HG03442 (cell line): ENCODE measurements at regions not wholly inside any gene's neighbourhood (a gene's known extent, or its start where the extent isn't known, plus 50 kb on each side); places are given as distances from the start of the nearest gene placed in this dataset.

ENCODE experiments used
- ATAC-seq: cut with Tn5 transposase; IDR thresholded peaks from one replicate; pipeline ENCODE4 v1.9.1; 2021; ENCODE audit warnings: mild to moderate bottlenecking, moderate library complexity; ENCODE audit not compliant: unreplicated experiment

DNA sequence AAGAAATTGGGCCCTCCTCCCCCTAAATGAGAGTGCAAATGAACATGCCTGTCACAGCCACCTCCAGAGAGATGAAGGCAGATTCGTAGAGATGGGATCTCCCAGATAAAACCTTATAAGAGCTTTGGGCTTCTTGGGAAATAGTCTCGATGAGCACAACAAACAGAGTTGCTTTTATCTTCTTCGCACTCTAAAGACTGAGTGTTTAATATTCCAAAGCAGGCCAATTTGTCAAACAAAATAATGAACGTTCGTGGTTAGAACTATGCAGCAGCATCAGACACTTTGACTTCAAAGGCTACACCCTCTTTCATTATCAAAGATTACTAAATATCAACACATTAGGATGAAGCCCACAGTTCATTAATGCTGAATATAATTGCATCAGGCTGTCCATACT, 256.2 kb downstream of the SKIDA1 start:
- ATAC-seq, result no peak

DNA sequence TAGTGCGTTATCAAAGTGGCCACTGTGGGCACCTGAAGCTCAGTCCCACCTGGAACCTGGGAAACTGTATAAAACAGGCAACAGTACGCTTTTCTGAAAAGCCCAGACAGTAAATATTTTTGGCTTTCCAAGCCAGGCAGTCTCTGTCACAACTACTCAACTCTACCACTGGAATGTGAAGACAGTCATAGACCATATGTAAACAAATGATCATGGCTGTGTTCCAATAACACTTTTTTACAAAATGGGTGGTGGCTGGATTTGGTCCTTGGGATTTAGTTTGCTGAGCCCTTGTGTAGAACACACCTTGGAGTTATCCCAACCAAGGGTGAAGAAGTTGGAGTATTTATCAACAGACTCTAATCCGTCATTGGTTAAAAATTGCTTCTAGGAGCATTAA, 259.9 kb downstream of the SKIDA1 start:
- no peak for ATAC-seq

DNA sequence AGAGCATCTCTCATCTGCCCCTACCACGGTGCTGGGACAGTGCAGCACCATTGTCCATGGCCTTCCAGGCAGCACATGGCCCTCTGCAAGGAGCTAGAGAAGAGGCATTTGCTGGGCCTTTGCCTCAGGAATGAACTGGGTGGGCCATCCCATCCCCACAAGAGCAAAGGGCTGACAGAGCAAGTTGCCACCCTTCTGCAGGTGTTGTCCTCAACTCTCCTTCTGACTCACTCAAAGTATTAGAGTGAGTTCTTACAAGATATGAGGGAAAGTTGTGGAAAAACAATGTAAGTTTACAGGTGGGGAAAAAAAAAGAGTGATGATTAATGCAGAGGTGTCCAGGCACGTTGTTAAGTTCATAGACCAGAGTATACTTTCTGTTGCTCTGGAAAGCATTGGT, 261.2 kb downstream of the SKIDA1 start:
- no peak for ATAC-seq

DNA sequence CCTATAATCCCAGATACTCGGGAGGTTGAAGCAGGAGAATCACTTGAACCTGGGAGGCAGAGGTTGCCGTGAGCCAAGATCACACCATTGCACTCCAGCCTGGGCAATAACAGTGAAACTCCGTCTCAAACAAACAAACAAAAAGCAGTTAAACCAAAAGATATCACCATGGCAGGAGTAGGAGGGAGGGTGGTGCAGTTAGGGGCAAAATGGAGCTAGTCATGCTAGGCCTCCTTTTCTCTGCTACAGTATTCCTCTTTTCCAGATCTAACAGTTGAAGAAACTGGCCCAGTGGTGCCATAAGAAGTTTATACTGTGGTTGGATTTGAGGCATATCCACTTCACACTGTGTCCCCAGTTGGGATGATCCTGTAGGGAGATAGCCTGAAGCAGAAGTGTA, 261.6 kb downstream of the SKIDA1 start:
- ATAC-seq, result no peak

DNA sequence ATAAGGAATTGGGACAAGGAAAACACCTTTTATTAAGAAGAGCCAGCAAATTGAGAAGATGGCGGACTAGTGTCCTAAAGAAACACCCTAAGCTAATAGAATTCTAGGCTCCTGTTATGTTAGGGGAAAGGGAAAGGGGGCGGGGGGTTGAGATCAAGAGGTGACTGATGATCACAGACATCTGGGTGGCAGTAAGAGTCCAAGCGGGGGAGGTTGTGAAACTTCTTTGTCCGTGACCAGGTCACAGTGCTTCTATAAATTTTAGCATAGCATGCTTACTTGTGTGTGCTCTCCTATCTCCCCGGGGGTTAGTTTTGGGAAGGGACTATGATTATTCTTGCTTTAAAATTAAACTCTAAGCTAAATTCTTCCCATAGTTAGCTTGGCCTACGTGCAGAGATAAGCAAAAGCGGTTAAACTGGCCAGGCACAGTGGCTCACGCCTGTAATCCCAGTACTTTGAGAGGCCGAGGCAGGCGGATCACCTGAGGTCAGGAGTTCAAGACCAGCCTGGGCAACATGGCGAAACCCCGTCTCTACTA, 262.1 kb downstream of the SKIDA1 start:
- no peak for ATAC-seq

DNA sequence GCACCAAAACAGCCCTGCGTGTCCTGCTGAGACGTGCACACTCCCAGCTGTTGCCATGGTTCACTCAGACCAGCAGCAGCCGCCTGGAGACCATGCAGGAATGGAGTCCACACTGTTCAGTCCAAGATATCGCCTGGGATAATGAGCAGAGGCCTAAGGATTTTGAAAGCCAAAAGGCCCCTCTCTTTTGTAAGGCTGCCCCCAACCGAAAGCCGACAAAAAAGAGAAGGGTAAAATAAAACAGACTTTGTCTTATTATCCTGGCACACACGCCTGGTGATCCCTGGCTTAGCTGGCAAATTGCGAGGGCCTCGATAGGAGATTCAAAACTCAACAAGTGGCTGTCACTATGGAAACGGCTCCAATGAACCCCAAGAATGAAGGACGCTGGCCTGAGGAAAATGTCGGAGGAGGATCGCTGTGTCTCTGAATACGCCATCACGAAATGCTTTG, 263.6 kb downstream of the SKIDA1 start:
- ATAC-seq, result no peak

DNA sequence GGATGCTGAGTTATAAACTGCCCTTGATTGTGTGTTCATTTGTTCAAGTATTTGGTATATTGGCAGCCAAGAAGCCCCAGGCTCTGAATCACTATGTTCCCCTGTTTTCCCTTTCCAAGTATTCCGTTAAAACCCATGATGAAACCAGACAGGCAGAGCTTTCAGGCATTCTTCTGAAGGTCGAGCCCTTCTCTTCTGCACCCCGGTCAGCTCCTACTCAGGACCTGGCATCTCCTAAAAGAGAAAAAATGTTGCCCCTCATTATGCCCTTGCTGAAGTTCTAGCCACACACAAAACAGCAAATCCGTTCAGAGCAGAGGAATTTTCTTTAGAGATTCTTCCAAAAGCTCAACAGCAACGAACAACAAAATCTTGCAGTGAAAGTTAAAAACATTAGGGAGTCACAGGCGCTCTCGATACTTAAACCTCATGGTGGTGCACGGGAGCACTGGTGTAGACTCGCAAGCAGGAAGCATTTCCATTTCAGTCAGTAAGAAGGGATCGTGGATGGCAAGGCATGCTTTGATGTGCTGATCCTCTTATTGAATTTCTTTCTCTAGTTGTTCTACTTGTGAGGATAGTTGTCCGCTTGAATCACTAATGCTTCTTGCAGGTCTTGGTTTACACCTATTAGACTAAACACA, 264.9 kb downstream of the SKIDA1 start:
- no peak for ATAC-seq

DNA sequence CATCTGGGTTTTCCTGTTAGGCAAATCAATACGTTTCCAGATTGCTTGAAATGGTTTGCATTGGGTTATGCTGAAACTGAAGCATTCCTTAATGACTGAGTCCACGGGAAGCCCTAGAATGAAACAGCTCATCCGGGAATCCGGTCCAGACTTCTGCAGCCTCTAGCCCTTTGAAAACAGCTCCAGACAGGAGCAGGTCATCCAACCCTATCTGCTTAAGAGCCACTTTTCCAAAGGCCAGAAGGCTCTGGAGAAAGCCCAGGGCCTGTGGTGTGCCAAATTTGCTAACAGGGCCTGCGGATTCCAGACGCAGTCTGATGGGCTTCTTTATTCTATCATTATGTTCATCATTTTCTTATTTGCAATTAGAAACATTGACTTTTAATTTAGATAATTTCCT, 265.4 kb downstream of the SKIDA1 start:
- no peak for ATAC-seq

DNA sequence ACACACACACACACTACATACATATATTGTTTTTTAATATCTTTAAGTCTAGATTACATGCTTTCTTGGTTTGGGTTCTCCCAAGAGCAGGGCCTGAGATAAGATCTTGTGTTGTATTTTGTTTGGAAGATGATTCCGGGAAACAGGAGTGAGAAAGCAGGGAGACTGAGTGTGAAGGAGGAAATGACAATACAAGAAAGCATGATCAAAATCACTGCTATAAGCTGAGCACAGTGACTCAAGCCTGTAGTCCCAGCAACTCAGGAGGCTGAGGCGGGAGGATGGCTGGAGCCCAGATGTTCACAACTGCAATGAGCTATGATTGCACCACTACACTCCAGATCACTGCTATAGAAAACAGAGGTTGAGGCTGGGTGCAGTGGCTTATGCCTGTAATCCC, 267.6 kb downstream of the SKIDA1 start:
- no peak for ATAC-seq

DNA sequence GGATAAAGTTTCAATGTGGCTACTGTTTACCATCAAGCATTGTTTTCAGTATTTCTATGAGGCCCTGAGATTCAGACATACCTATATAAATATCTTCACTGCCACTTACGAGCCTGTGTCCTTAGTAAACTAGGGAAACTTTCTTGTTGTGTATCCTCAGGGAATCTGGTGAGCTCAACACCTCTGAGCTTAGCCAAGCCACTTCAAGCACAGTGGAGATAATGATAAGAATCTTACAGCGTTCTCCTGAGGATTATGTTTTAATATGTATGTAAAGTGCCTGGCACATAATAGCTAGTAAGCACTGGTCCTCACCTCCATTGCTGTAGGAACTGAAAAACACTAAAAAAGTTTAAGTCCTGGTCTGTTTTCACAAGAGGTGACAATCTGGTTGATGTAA, 268.3 kb downstream of the SKIDA1 start:
- ATAC-seq, result no peak

DNA sequence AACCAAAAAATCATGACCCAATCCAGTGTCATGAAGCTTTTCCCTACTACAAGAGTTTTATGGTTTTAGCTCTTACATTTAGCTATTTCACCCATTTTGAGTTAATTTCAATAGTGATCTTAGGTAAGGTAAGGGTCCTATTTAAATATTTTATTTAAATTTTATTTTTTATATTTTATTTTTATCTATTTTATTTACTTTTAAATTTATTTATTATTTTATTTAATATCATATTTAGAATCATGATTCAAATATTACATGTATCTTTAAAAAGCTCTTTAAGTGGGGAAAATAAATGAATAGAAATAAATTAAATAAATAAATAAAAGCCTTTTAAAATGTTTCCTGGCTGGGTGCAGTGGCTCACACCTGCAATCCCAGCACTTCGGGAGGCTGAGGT, 276.0 kb downstream of the SKIDA1 start:
- no peak for ATAC-seq

DNA sequence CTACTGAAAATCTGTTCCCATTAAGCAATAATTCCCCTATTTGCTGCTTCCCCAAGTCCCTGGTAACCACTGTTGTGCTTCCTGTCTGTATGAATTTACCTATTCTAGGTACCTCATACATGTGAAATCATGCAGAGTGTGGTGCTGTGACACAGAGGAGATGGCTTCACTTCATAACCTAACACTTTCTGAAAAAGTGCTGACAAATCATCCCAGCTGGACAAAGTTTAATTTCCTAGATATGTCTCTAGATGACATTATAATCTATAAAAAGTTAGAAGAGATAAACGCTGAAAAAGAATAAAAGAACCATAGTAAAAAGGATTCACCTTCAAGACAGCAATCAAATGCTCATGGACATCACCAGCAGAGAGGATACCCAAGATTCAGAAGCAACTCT, 277.9 kb downstream of the SKIDA1 start:
- no peak for ATAC-seq

DNA sequence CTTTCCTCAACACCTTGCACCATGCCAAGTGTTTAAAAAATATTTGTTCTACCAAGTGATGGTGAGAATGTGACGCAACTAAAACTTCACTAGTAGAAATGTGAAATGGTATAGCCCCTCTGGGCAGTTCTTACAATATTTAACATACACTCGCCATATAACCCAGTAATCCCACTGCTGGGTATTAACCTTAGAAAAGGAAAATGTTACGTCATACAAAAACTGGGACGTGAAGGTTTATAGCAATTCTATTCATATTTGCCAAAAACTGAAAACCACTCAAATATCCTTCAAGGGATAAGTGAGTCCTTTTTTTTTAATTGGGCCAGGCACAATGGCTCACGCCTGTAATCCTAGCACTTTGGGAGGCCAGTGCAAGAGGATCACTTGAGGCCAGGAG, 279.3 kb downstream of the SKIDA1 start:
- ATAC-seq, result no peak

DNA sequence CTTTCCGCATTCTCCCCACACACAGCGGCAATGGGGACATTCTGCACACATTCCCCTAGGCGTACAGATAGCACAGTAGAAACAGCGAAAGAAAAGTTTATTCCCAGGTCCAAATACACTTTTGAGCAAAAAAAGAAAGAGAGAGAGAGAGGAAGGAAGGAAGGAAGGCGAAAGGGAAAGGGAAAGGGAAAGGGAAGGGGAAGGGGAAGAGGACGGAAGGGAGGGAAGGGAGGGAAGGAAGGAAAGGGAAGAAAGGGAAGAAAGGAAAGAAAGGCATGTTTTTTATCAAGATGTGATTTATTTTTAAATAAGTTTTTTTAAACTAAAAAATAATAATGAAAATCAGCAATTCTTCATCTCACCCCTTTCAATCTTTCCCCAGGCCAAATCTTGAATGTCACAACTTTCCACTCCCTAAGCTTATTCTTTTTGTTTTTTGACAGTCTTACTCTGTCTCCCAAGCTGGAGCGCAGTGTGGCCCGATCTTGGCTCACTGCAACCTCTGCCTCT, 281.7 kb downstream of the SKIDA1 start:
- ATAC-seq, result no peak

DNA sequence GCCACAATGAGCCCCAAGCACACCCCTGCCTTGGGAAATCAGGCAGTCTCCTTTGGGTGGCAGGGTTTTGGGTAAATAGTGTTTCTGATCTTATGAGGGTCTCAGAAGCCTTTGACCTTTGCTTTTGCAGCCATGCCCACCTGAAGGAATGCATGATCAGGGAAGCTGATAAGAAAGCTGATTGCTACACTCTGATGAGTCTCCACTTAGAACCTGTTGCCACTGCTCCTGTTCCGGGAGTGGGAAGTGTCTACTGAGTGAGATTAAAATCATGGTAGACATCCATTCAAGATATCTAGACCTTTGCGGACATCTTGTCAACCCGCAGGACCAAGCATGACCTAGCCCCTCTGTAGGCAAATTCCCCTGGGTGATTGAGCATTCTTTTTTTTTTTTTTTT, 282.6 kb downstream of the SKIDA1 start:
- no peak for ATAC-seq

DNA sequence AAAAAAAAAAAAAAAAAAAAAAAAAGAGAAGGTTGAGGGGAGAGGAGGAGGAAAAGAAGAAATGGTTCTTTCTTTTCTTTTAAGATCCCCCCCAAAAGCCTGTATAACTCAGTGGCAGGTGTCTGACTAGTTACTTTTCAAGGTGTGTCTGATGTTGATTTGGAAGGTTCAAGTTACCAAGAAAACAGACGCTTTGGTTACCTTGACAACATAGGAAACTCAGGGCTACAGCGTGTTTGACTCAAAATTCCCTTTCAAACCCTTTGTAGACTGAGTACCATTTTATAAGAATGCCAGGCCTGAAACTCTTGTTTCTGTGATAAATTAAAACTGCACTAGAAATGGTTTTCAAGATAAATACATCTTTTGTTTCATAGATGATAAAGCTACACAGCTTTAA, 286.8 kb downstream of the SKIDA1 start:
- no peak for ATAC-seq

DNA sequence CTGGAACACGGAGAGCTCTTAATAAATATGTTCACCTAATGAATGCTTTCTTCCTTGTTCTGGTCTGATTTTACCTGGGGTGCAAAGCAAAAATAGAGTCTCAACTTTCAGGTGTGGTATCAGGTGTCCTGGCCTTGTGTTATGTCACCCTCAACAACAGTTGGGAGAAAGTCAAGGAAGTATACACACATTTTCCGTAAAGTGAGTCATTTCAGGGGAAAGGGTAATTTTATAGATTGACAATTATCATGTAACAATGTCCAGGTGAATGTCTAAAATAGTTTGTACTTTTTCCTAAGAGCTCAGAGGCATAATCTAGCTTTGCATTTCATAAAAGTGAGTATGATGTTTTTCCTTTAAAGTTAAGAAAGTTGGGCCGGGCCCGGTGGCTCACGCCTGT, 287.4 kb downstream of the SKIDA1 start:
- ATAC-seq, result no peak

DNA sequence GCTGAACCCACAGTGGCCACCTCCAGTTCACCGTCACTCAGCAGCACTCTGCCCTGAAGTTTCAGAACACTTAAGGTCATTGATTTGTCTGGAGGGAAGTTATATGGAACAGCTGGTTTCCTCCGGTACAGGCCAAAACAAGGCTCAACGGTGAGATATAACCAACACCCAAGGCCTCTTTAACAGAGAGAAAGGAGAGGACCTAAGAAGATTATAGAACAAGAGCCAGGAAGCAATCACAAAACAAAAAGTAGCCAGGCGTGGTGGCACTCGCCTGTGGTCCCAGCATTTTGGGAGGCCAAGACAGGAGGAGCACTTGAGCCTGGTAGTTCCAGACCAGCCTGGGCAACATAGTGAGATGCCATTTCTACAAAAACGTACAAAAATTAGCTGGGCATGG, 290.7 kb downstream of the SKIDA1 start:
- no peak for ATAC-seq

DNA sequence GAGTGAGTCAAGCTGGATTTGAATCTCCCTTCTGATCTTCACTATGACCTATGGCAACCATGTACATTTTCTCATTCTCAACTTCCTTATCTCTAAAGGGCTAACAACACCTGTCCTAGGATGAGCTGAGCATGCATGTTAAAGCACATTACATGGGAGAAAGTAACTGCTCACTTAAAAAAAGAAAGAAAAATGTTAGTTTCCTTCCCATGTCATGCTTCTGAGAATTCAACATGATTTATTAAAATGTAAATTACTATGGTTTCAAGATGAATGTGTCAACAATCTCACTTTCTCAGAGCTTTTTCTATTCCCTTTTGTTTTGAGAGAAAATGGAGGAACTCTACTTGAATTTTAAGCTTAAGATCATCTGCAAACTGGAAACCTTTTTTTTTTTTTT, 295.3 kb downstream of the SKIDA1 start:
- no peak for ATAC-seq

DNA sequence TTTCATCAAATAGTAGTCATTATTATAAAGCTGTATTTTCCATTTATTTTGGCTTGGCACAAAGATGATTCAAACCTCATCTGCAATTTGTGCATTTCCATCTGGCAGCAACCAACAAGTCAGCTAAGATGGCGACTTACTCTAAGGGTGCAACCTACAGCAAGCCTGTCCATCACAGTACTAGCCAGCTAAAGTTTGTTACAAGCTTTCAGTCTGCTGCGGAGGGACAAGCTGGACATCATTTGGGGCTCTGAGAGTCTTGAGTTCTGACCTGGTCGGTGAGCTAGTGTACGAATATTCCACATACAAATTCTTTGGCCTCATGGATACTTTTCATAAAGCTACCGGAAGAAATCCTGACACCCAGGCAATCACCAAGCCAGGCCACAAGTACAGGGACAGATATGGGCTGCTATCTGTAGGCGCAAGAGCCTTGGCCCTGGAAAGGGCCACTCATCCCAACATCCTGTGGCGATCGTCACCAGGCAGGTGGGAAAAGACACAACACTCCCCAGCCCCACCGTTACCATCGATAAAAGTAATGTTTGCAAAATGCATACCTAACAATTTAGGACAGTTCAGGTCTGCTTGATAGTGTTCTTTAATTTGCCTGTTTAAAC, 307.6 kb downstream of the SKIDA1 start:
- no peak for ATAC-seq

DNA sequence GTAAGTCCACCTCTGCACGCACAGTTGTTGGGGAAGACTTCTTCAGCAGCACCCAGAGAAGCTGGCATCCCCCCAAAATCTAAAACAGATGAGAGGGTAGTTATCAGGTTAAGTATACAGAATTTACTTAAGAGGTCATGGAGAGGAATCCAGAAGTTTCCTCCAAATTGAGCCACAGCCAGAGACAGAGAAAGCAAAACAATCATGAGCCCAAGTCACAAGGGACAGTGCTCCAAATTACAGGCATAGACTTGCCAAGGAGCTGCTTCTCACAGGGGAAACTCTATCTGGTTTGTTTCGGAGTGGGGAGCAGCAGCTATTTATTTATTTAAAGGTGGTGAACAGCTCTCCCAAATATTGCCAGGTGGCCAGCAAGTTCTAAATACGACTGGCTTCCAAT, 308.4 kb downstream of the SKIDA1 start:
- no peak for ATAC-seq

DNA sequence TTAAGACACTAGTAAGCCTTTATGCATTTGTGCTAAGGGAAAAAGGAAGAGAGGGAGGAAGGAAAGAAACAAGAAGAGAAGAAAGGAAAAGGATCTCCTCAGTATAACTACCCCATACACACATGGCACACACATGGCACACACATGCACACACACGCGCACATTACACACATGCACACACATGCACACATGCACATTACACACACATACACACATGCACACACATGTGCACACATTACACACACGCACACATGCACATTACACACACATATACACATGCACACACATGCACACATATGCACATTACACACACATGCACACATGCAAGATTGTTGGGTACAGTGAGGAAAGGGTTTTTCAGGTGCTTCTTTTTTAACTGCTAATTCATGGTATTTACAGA, 311.2 kb downstream of the SKIDA1 start:
- ATAC-seq, result no peak

DNA sequence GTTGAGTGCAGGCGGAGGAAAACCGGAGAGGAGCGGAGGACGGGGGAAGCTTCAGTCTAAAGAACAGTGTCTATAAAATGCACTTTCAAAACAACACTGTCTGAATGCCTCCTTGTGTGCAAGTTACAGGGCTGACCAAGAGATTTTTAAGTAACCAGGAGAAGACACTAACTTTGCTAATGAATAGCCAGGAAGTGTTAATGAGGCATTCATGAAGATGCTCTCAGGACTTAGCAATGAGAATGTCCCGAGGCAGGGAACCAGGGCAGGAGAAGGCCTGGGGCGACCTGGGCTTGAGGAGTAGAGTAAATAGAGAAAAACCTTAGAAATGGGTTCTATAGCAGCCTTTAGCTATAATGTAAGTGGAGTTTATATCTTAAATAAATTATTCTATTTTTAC, 312.1 kb downstream of the SKIDA1 start:
- ATAC-seq, result no peak
